ENCODE measurements at regions not wholly inside any gene's neighbourhood (a gene's known extent, or its start where the extent isn't known, plus 50 kb on each side); places are given as distances from the start of the nearest gene placed in this dataset.

- TF ChIP-seq, protein P1, sequence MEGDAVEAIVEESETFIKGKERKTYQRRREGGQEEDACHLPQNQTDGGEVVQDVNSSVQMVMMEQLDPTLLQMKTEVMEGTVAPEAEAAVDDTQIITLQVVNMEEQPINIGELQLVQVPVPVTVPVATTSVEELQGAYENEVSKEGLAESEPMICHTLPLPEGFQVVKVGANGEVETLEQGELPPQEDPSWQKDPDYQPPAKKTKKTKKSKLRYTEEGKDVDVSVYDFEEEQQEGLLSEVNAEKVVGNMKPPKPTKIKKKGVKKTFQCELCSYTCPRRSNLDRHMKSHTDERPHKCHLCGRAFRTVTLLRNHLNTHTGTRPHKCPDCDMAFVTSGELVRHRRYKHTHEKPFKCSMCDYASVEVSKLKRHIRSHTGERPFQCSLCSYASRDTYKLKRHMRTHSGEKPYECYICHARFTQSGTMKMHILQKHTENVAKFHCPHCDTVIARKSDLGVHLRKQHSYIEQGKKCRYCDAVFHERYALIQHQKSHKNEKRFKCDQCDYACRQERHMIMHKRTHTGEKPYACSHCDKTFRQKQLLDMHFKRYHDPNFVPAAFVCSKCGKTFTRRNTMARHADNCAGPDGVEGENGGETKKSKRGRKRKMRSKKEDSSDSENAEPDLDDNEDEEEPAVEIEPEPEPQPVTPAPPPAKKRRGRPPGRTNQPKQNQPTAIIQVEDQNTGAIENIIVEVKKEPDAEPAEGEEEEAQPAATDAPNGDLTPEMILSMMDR (conservative IDR thresholded peaks at IDR 0.05; ENCODE audit: low read depth, low read length) = no peak
- no peak for DNase-seq (ENCODE audit: low read depth)
- H3K4me3 ChIP-seq (ENCODE audit: low read depth, low read length) = no peak overlapping the region
Measured at GRCh38 chr9:18071651-18072060, 402.3 kb upstream of the ADAMTSL1 start.

DNA sequence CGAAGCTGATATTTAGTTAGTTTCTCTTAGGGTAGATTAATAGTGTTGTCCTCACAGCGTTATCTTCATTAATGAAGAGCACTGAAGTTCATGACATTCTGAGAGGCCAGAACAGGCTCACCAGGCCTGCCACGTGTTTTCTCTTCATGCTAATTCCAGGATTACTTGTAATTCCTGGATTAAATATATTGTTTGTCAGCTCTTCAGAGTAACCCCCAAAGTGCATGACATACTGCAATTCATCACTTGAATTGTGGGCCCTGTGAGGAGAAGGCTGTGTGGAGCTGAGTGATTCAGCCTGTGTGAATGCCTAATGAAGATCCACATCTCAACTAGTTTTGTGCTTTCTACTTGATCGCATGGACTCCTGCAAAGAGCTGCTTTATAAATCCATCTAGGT lies 401.0 kb upstream of the ADAMTSL1 start:
- TF ChIP-seq, protein P1 (conservative IDR thresholded peaks at IDR 0.05; ENCODE audit: low read depth, low read length) = no peak
- H3K4me3 ChIP-seq (ENCODE audit: low read depth, low read length) = no peak overlapping the region
- DNase-seq (ENCODE audit: low read depth) = no peak

GRCh38 chr9:18074041-18074440 lies 399.9 kb upstream of the ADAMTSL1 start:
- no peak for DNase-seq (ENCODE audit: low read depth)
- no peak overlapping the region for H3K4me3 ChIP-seq (ENCODE audit: low read depth, low read length)
- TF ChIP-seq, protein P1 (conservative IDR thresholded peaks at IDR 0.05; ENCODE audit: low read depth, low read length) = no peak

GRCh38 chr9:18075253-18075952 lies 398.6 kb upstream of the ADAMTSL1 start:
- H3K4me3 ChIP-seq (ENCODE audit: low read depth, low read length) = no peak overlapping the region
- no peak for DNase-seq (ENCODE audit: low read depth)
- TF ChIP-seq, protein P1 (conservative IDR thresholded peaks at IDR 0.05; ENCODE audit: low read depth, low read length) = no peak

DNA sequence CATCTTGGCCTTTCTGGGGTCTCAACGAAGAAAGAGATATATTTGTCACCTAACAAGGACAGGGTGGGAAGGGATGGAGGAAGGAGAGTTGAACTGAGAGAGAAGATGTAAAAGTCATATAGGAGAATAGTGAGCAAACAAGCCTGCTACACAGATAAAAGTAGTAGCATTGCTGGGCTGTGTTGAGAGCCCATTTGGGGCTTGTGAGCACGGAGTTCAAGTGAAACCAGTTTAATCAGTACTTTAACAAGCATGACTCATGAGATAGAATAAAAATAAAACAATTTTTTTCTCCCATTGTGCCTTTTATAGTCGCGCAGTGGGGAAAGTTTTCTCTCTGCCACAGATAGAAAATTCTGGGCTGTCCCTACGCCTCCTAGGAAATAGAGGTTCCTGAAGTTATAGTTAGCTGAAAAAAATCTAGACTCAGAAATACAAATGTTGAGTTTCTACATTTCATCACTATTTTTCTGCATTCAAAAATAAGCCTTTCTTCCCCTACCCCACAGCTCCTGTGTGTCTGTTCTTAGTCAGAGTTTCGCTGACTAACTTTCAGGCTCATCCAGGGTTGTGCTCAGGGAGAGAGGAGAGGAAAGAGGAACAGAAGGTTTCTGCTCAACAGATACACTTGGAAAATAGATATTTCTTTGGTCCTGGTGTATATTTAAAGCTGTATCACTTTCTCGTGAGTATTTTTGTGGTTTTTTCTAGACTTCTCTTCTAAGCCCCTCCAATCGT lies 395.8 kb upstream of the ADAMTSL1 start:
- no peak overlapping the region for H3K4me3 ChIP-seq (ENCODE audit: low read depth, low read length)
- no peak for DNase-seq (ENCODE audit: low read depth)
- TF ChIP-seq, protein P1 (conservative IDR thresholded peaks at IDR 0.05; ENCODE audit: low read depth, low read length) = no peak

DNA sequence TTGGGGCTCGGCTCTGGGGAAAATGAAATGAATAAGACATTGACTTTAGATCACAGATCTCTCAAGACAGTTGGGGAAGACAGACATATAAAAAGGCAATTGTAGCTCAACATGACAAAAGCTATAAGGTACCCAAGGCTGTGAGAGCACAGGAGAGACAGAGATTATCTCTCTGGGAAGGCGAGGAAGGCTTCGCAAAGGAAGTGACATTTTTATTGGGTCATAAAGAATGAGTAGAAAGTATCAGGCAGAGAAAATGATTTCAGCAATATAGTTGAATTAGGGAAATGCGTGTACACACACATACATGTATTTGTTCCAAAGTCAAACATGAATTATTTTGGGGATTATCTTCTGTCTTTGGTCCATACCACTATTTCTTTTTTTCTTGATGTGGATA lies 381.8 kb upstream of the ADAMTSL1 start:
- TF ChIP-seq, protein P1 (conservative IDR thresholded peaks at IDR 0.05; ENCODE audit: low read depth, low read length) = no peak
- DNase-seq (ENCODE audit: low read depth) = no peak
- no peak overlapping the region for H3K4me3 ChIP-seq (ENCODE audit: low read depth, low read length)

Data from epithelial cell of proximal tubule (primary cell).